H1 (cell line): ENCODE measurements at regions not wholly inside any gene's neighbourhood (a gene's known extent, or its start where the extent isn't known, plus 50 kb on each side); places are given as distances from the start of the nearest gene placed in this dataset.

Source experiments
- CTCF ChIA-PET: fragments of 300-600 bp; sonication (Branson Sonifier 250); formaldehyde crosslinking; loops from one replicate; lab custom pipeline; 2021; ENCODE audit not compliant: partially characterized antibody; lab: Charles Lee
- POLR2A ChIA-PET: fragments of 300-600 bp; sonication (Branson Sonifier 250); formaldehyde crosslinking; loops from one replicate; lab custom pipeline; 2021; ENCODE audit warnings: inconsistent platforms; ENCODE audit not compliant: partially characterized antibody; lab: Charles Lee
- DNase-seq, 2 experiments: peaks; one replicate each; pipeline versions ENCODE4 v3.0.0 to v3.0.0-alpha.2; 2010 to 2022; ENCODE audit warnings: low spot score in 2 of 2, low read depth in 1 of 2, mixed read lengths in 1 of 2
- FAIRE-seq: peaks from 2 replicates; lab custom pipeline; 2011; peaks lifted over from hg19 to GRCh38; lab: Jason Lieb, UNC
- H2AFZ ChIP-seq: 2 replicates; pipeline ENCODE4 v1.8.1; 2012; ENCODE audit warnings: low read length, inconsistent platforms
- H2AK5ac ChIP-seq: 2 replicates; pipeline ENCODE4 v1.6.1; 2013; ENCODE audit warnings: low read depth, low read length
- H2BK120ac ChIP-seq: replicated peaks from 2 replicates; pipeline ENCODE3; 2013; ENCODE audit warnings: low read depth, low read length, inconsistent platforms
- H2BK12ac ChIP-seq: 2 replicates; pipeline ENCODE4 v1.6.1; 2013; ENCODE audit warnings: low read depth, low read length
- H2BK15ac ChIP-seq: 2 replicates; pipeline ENCODE4 v1.6.1; 2013; ENCODE audit warnings: low read length
- H2BK20ac ChIP-seq: 2 replicates; pipeline ENCODE4 v1.6.1; 2013; ENCODE audit warnings: low read length
- H2BK5ac ChIP-seq: 2 replicates; pipeline ENCODE4 v1.6.1; 2013; ENCODE audit warnings: low read depth, low read length
- H3K14ac ChIP-seq: 2 replicates; pipeline ENCODE4 v1.6.1; 2013; ENCODE audit warnings: inconsistent platforms; ENCODE audit not compliant: insufficient read length
- H3K18ac ChIP-seq: 2 replicates; pipeline ENCODE4 v1.6.1; 2013; ENCODE audit warnings: low read length; ENCODE audit errors: extremely low read depth
- H3K23ac ChIP-seq: 2 replicates; pipeline ENCODE4 v1.6.1; 2013; ENCODE audit warnings: inconsistent platforms; ENCODE audit not compliant: insufficient read length
- H3K23me2 ChIP-seq: 2 replicates; pipeline ENCODE4 v1.6.1; 2013; ENCODE audit warnings: low read depth, low read length
- H3K27ac ChIP-seq: 2 replicates; pipeline ENCODE4 v1.6.1; 2011; ENCODE audit warnings: low read depth, low read length, inconsistent platforms
- H3K27me3 ChIP-seq, 4 experiments: replicated peaks in 1 of 4; 1 replicate in 1 of 4; 2 replicates in 3 of 4; pipeline versions ENCODE4 v1.6.1 to v1.8.1; 2011 to 2013; ENCODE audit warnings: low read length in 3 of 4, mild to moderate bottlenecking in 3 of 4, inconsistent platforms in 2 of 4, mixed read lengths in 2 of 4, moderate library complexity in 1 of 4; ENCODE audit not compliant: control insufficient read depth in 3 of 4, insufficient read depth in 3 of 4; ENCODE audit errors: extremely low read depth in 1 of 4
- H3K36me3 ChIP-seq, 4 experiments: 2 replicates each; pipeline versions ENCODE4 v1.6.1 to v1.8.1; 2011 to 2013; ENCODE audit warnings: mild to moderate bottlenecking in 4 of 4, low read length in 3 of 4, moderate library complexity in 2 of 4, control low read depth in 1 of 4, inconsistent platforms in 1 of 4; ENCODE audit not compliant: insufficient read depth in 4 of 4, control insufficient read depth in 2 of 4
- H3K4ac ChIP-seq: replicated peaks from 2 replicates; pipeline ENCODE3; 2013; ENCODE audit warnings: low read length, low read depth, mixed read lengths, inconsistent platforms; ENCODE audit not compliant: insufficient read length
- H3K4me1 ChIP-seq, 4 experiments: replicated peaks in 1 of 4; 1 replicate in 1 of 4; 2 replicates in 3 of 4; pipeline versions ENCODE4 v1.6.1 to v1.8.1; 2011 to 2013; ENCODE audit warnings: low read length in 3 of 4, inconsistent platforms in 2 of 4, mixed read lengths in 1 of 4; ENCODE audit not compliant: insufficient read depth in 4 of 4, control insufficient read depth in 3 of 4
- H3K4me2 ChIP-seq, 2 experiments: 2 replicates each; pipeline versions ENCODE4 v1.6.1 to v1.8.1; 2011 to 2013; ENCODE audit warnings: low read depth in 2 of 2, low read length in 2 of 2, control low read depth in 1 of 2, inconsistent platforms in 1 of 2, mild to moderate bottlenecking in 1 of 2; ENCODE audit not compliant: insufficient read depth in 1 of 2
- H3K4me3 ChIP-seq, 4 experiments: fragments of 200-600, 300-600 bp in 1 of 4; sonication (generic), shearing (Covaris generic), sonication (Bioruptor Twin) in 1 of 4; 2 replicates each; pipeline versions ENCODE4 v1.5.1 to v1.8.1; 2011 to 2016; ENCODE audit warnings: low read length in 4 of 4, low read depth in 3 of 4, control low read depth in 2 of 4, inconsistent platforms in 2 of 4, mild to moderate bottlenecking in 2 of 4, mixed read lengths in 1 of 4, moderate library complexity in 1 of 4; ENCODE audit not compliant: insufficient read depth in 2 of 4; ENCODE audit errors: extremely low read depth in 1 of 4
- H3K56ac ChIP-seq: replicated peaks from 2 replicates; pipeline ENCODE3; 2013; ENCODE audit warnings: low read depth, mild to moderate bottlenecking, mixed read lengths, low read length, inconsistent platforms; ENCODE audit not compliant: insufficient read length
- H3K79me1 ChIP-seq: 2 replicates; pipeline ENCODE4 v1.6.1; 2013; ENCODE audit warnings: low read depth, low read length, control low read depth
- H3K79me2 ChIP-seq, 2 experiments: 2 replicates each; pipeline versions ENCODE4 v1.6.1 to v1.8.1; 2012 to 2013; ENCODE audit warnings: low read length in 2 of 2, mild to moderate bottlenecking in 2 of 2, inconsistent platforms in 1 of 2; ENCODE audit not compliant: insufficient read depth in 2 of 2, control insufficient read depth in 1 of 2
- H3K9ac ChIP-seq, 4 experiments: replicated peaks in 1 of 4; 1 replicate in 1 of 4; 2 replicates in 3 of 4; pipeline versions ENCODE4 v1.6.1 to v1.8.1; 2011 to 2013; ENCODE audit warnings: low read depth in 3 of 4, low read length in 3 of 4, control low read depth in 2 of 4, mild to moderate bottlenecking in 2 of 4, moderate library complexity in 2 of 4, inconsistent platforms in 1 of 4; ENCODE audit errors: extremely low read depth in 1 of 4
- H3K9me3 ChIP-seq, 2 experiments: 2 replicates each; pipeline versions ENCODE4 v1.6.1 to v1.8.1; 2012 to 2013; ENCODE audit warnings: mild to moderate bottlenecking in 2 of 2, moderate library complexity in 2 of 2, control low read depth in 1 of 2, inconsistent platforms in 1 of 2, low read depth in 1 of 2, low read length in 1 of 2, mixed read lengths in 1 of 2; ENCODE audit not compliant: insufficient read depth in 2 of 2
- H4K20me1 ChIP-seq, 2 experiments: replicated peaks in 1 of 2; 2 replicates each; pipeline versions ENCODE3 to v1.8.1; 2011 to 2013; ENCODE audit warnings: inconsistent platforms in 2 of 2, low read length in 2 of 2, mild to moderate bottlenecking in 1 of 2; ENCODE audit not compliant: insufficient read depth in 2 of 2, control insufficient read depth in 1 of 2
- H4K5ac ChIP-seq: 2 replicates; pipeline ENCODE4 v1.6.1; 2013; ENCODE audit warnings: low read length, low read depth, mixed read lengths, inconsistent platforms; ENCODE audit not compliant: insufficient read length
- H4K8ac ChIP-seq: 2 replicates; pipeline ENCODE4 v1.8.0; 2013; ENCODE audit warnings: mild to moderate bottlenecking, moderate library complexity, low read length, inconsistent platforms; ENCODE audit not compliant: insufficient read depth; ENCODE audit errors: extremely low read depth
- H4K91ac ChIP-seq: replicated peaks from 2 replicates; pipeline ENCODE3; 2013; ENCODE audit warnings: low read length, mixed read lengths, inconsistent platforms; ENCODE audit not compliant: insufficient read length
- BCL11A ChIP-seq, 2 experiments: IDR thresholded peaks; one replicate each; pipeline ENCODE4 v1.6.1; 2011; ENCODE audit warnings: low read depth in 2 of 2, low read length in 2 of 2, mild to moderate bottlenecking in 2 of 2
- CHD1 ChIP-seq: IDR thresholded peaks from 2 replicates; pipeline ENCODE4 v1.6.1; 2012; ENCODE audit warnings: low read depth, low read length, improper control_type of control experiment
- KDM1A ChIP-seq: fragments of 200-600, 300-600 bp; sonication (generic); IDR thresholded peaks from 2 replicates; pipeline ENCODE4 v1.7.1; 2016; ENCODE audit warnings: mild to moderate bottlenecking, low read length, borderline replicate concordance
- KDM5A ChIP-seq: fragments of 200-600 bp; IDR thresholded peaks from 2 replicates; pipeline ENCODE4 v1.7.1; 2012; ENCODE audit warnings: mild to moderate bottlenecking, low read length, inconsistent platforms, mixed read lengths
- RBBP5 ChIP-seq: IDR thresholded peaks from 2 replicates; pipeline ENCODE4 v1.7.1; 2012; ENCODE audit warnings: low read depth, mild to moderate bottlenecking, inconsistent platforms, low read length, moderate library complexity, borderline replicate concordance
- SIX5 ChIP-seq: IDR thresholded peaks from 2 replicates; pipeline ENCODE4 v1.6.1; 2011; ENCODE audit warnings: mild to moderate bottlenecking, low read depth, low read length
- TAF1 ChIP-seq: IDR thresholded peaks from 2 replicates; pipeline ENCODE4 v1.6.1; 2011; ENCODE audit warnings: mild to moderate bottlenecking, low read depth, low read length
- TAF7 ChIP-seq: optimal IDR thresholded peaks from 2 replicates; pipeline ENCODE3; 2011; ENCODE audit warnings: low read depth, mild to moderate bottlenecking, inconsistent platforms, low read length, moderate library complexity, borderline replicate concordance
- TCF12 ChIP-seq: IDR thresholded peaks from 2 replicates; pipeline ENCODE4 v1.6.1; 2011; ENCODE audit warnings: low read depth, mild to moderate bottlenecking, low read length
- WGBS, 2 experiments: shearing (Covaris generic) in 1 of 2; methylation state at CpG; one replicate each; pipeline versions ENCODE4 v1.1.6 to v1.1.7; 2013 to 2015; ENCODE audit warnings: low lambda C conversion rate in 2 of 2, mixed read lengths in 2 of 2, inconsistent platforms in 1 of 2, low coverage in 1 of 2, missing lambda C conversion rate in 1 of 2; ENCODE audit not compliant: insufficient replicate concordance in 2 of 2, insufficient coverage in 1 of 2, insufficient read length in 1 of 2; ENCODE audit errors: extremely low coverage in 1 of 2, missing lambda C conversion rate in 1 of 2; 5-methylcytosine and 5-hydroxymethylcytosine counted together
- TF ChIP-seq, protein P1 (sequence below): IDR thresholded peaks from 2 replicates; pipeline ENCODE4 v1.6.1; 2011; ENCODE audit warnings: low read depth, mild to moderate bottlenecking, low read length; ENCODE audit not compliant: insufficient read depth
- TF ChIP-seq, protein P2 (sequence below): IDR thresholded peaks from 2 replicates; pipeline ENCODE4 v1.6.1; 2012; ENCODE audit warnings: inconsistent platforms

DNA sequence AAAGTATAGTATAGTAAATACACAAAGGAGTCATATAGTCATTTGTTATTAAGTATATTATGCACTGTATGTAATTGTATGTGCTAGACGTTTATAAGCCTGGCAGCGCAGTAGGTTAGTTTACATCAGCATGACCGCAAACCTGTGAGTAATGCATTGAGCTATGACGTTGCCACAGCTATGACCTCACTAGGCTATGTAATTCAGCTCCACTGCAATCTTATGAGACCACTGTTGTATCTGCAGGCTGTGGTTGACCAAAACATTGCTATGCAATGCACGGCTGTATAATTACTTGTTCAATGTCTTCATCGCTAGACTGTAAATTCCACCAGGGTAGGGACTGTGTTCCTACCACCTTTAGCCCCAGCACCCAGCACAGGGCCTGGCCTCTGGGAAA lies 53.2 kb upstream of the VASH1 start:
- no peak overlapping the region for H3K18ac ChIP-seq
- no peak overlapping the region for H2BK20ac ChIP-seq
- no peaks in the 10 kb centered on the region for H3K79me1 ChIP-seq
- H3K4me2 ChIP-seq = no peak overlapping the region
- no peak overlapping the region for H4K8ac ChIP-seq
- no peaks in the 10 kb centered on the region for H3K23me2 ChIP-seq
- no peaks in the 10 kb centered on the region; a peak in 1 of 8 replicates for H3K36me3 ChIP-seq
- no peak overlapping the region for H3K4ac ChIP-seq
- no peak overlapping the region for H2BK12ac ChIP-seq
- H3K27ac ChIP-seq = no peak overlapping the region
- ChIA-PET CTCF (interaction anchor here (1.1 to 9.1 kb wide), 9 partner anchors 8 to 77 kb away, joined by 3 to 234 read pairs (median 11); partner anchors contain the start of gene VASH1), POLR2A (interaction anchor here (0.6 to 1.7 kb wide), 2 partner anchors 69 to 586 kb away, joined by 3 to 6 read pairs; no protein-coding TSS in a partner anchor)
- no peak overlapping the region for H2BK15ac ChIP-seq
- no peak overlapping the region for H2AFZ ChIP-seq
- no peak overlapping the region for H3K23ac ChIP-seq
- DNase-seq (peak in 1 of 2 experiments; percentile 8), FAIRE-seq (no peak)
- H2AK5ac ChIP-seq = no peak overlapping the region
- no peak for TF ChIP-seq BCL11A (IDR thresholded peaks at IDR 0.05; ENCODE audit: low read depth in 2 of 2, low read length in 2 of 2)
- TF ChIP-seq SIX5 = no peak
- TF ChIP-seq KDM5A = no peak
- TF ChIP-seq TCF12 = no peak
- TF ChIP-seq, protein P1, sequence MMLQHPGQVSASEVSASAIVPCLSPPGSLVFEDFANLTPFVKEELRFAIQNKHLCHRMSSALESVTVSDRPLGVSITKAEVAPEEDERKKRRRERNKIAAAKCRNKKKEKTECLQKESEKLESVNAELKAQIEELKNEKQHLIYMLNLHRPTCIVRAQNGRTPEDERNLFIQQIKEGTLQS = no peak
- TF ChIP-seq TAF7 = no peak
- TF ChIP-seq CHD1 = no peak
- TF ChIP-seq, protein P2, sequence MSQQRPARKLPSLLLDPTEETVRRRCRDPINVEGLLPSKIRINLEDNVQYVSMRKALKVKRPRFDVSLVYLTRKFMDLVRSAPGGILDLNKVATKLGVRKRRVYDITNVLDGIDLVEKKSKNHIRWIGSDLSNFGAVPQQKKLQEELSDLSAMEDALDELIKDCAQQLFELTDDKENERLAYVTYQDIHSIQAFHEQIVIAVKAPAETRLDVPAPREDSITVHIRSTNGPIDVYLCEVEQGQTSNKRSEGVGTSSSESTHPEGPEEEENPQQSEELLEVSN = no peak
- TF ChIP-seq KDM1A = no peak
- no peak for TF ChIP-seq RBBP5
- no peak for TF ChIP-seq TAF1
- 96% methylated on average over 6 of the region's 6 CpGs; no CpG with 5 or more reads in 1 of the 2 experiments for whole genome bisulfite sequencing, 2 experiments
- H3K79me2 ChIP-seq = no peaks in the 10 kb centered on the region
- no peak overlapping the region for H4K91ac ChIP-seq
- H3K4me1 ChIP-seq = no peaks in the 10 kb centered on the region
- H4K20me1 ChIP-seq = peaks cover 0 to 2% of the 10 kb centered on the region in 2 experiments
- no peak overlapping the region for H3K14ac ChIP-seq
- no peak overlapping the region for H3K9ac ChIP-seq
- H3K9me3 ChIP-seq = peaks cover 0 to 5% of the 10 kb centered on the region in 2 experiments; a peak in 1 of 4 replicates
- no peak overlapping the region for H2BK120ac ChIP-seq
- no peak overlapping the region for H3K4me3 ChIP-seq
- no peak overlapping the region for H3K56ac ChIP-seq
- no peak overlapping the region for H4K5ac ChIP-seq
- no peak overlapping the region for H2BK5ac ChIP-seq
- no peaks in the 10 kb centered on the region for H3K27me3 ChIP-seq
